ENCODE measurements at regions not wholly inside any gene's neighbourhood (a gene's known extent, or its start where the extent isn't known, plus 50 kb on each side); places are given as distances from the start of the nearest gene placed in this dataset.

DNA sequence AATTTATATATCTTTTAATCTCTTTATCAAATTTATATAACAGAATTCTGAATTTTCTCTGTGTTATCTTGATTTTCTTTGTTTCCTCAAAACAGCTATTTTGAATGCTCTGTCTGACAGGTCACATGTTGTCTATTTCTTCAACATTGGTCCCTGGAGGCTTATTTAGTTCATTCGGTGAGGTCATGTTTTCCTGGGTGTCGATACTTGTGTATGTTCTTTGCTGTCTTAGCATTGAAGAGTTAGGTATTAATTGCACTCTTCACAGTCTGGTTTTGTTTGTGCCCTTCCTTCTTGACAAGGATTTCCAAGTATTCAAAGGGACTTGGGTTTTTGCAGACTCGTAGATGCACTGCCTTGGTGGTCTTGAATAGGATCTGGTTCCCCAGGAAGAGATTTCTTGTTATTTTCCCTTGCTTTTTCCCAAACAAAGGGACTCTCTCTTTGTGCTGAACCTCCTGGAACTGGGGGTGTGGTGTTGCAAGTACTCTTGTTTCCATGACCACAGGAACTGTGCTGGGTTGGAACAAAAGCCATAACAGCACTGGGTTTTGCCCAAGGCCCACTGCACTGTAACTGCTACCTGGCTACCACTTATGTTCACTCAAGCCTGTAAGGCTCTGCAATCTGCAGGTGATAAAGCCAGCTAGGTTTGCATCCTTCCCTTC, 1483.0 kb downstream of the CDH8 start:
- TF ChIP-seq, protein P1, sequence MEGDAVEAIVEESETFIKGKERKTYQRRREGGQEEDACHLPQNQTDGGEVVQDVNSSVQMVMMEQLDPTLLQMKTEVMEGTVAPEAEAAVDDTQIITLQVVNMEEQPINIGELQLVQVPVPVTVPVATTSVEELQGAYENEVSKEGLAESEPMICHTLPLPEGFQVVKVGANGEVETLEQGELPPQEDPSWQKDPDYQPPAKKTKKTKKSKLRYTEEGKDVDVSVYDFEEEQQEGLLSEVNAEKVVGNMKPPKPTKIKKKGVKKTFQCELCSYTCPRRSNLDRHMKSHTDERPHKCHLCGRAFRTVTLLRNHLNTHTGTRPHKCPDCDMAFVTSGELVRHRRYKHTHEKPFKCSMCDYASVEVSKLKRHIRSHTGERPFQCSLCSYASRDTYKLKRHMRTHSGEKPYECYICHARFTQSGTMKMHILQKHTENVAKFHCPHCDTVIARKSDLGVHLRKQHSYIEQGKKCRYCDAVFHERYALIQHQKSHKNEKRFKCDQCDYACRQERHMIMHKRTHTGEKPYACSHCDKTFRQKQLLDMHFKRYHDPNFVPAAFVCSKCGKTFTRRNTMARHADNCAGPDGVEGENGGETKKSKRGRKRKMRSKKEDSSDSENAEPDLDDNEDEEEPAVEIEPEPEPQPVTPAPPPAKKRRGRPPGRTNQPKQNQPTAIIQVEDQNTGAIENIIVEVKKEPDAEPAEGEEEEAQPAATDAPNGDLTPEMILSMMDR (IDR thresholded peaks at IDR 0.05), result no peak
- TF ChIP-seq POLR2A (IDR thresholded peaks at IDR 0.05), result no peak
